ENCODE measurements at regions not wholly inside any gene's neighbourhood (a gene's known extent, or its start where the extent isn't known, plus 50 kb on each side); places are given as distances from the start of the nearest gene placed in this dataset.

DNA sequence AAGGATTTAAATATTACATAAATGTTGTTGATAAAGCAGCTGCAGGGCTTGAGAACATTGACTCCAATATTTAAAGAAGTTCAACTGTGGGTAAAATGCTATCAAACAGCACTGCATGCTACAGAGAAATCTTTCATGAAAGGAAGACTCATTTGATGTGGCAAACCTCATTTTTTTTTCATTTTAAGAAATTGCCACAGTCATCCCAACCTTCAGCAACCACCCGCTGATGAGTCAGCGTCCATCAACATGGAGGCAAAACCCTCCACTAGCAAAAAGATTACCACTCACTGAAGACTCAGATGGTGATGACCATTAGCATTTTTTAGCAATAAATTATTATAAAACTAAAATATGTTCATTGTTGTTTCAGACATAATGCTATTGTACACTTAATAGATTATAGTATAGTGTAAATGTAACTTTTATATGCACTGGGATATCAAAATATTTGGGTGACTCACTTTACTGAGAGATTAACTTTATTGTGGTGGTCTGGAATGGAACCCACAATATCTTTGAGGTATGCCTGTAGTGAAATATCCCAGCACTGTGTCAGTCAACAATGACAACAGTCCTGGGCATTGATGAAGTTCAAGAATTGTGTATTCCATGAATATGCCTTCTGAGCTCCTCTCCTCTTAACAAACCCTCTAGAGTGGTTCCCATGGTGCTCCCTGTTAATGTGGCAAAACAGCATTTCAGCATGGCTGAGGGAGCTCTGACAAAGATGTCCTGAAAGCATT lies 52.4 kb upstream of the SOX21 start:
- no peak for ATAC-seq
- intact Hi-C loops (cut with micrococcal nuclease): no loop called here
- in situ Hi-C loops (cut with MboI): no loop called here
- Histone ChIP-seq H3K4me1 (replicated peaks in 1 of 2; ENCODE audit: control insufficient read depth in 2 of 2, insufficient read depth in 2 of 2, low read length in 2 of 2) (no peaks in the 10 kb centered on the region), H2AFZ (ENCODE audit: low read depth, low read length) (no peak overlapping the region), H3K9me1 (ENCODE audit: control insufficient read depth, insufficient read depth, low read length) (no peaks in the 10 kb centered on the region), H3K36me3 (ENCODE audit: control insufficient read depth, insufficient read depth, low read length) (no peaks in the 10 kb centered on the region), H3K4me2 (ENCODE audit: insufficient read depth, low read length) (no peak overlapping the region), H3K9ac (ENCODE audit: insufficient read depth in 1 of 2, low read depth in 2 of 2, low read length in 2 of 2) (no peak overlapping the region), H3K27me3 (ENCODE audit: control insufficient read depth in 2 of 2, insufficient read depth in 2 of 2, low read length in 2 of 2) (no peaks in the 10 kb centered on the region), H3K27ac (ENCODE audit: extremely low read depth, low read depth, low read length) (no peak overlapping the region), H4K20me1 (replicated peaks; ENCODE audit: control insufficient read depth, insufficient read depth, low read length) (no peaks in the 10 kb centered on the region), H3K4me3 (no peak overlapping the region), H3K9me3 (replicated peaks; ENCODE audit: control insufficient read depth, insufficient read depth, low read depth, low read length) (no peaks in the 10 kb centered on the region), H3K79me2 (ENCODE audit: control insufficient read depth, insufficient read depth, low read length) (no peaks in the 10 kb centered on the region)
- ChIA-PET POLR2A (no interaction called here), CTCF (ENCODE audit: low intra/inter-chr PET ratio) (no interaction called here)
- BruUV-seq (replicated peaks): no TSS peak
- no peak for TF ChIP-seq GTF2F1 (IDR thresholded peaks at IDR 0.05; ENCODE audit: low read depth, low read length)
- no peak for TF ChIP-seq TARDBP (IDR thresholded peaks at IDR 0.05)
- TF ChIP-seq, protein P1, sequence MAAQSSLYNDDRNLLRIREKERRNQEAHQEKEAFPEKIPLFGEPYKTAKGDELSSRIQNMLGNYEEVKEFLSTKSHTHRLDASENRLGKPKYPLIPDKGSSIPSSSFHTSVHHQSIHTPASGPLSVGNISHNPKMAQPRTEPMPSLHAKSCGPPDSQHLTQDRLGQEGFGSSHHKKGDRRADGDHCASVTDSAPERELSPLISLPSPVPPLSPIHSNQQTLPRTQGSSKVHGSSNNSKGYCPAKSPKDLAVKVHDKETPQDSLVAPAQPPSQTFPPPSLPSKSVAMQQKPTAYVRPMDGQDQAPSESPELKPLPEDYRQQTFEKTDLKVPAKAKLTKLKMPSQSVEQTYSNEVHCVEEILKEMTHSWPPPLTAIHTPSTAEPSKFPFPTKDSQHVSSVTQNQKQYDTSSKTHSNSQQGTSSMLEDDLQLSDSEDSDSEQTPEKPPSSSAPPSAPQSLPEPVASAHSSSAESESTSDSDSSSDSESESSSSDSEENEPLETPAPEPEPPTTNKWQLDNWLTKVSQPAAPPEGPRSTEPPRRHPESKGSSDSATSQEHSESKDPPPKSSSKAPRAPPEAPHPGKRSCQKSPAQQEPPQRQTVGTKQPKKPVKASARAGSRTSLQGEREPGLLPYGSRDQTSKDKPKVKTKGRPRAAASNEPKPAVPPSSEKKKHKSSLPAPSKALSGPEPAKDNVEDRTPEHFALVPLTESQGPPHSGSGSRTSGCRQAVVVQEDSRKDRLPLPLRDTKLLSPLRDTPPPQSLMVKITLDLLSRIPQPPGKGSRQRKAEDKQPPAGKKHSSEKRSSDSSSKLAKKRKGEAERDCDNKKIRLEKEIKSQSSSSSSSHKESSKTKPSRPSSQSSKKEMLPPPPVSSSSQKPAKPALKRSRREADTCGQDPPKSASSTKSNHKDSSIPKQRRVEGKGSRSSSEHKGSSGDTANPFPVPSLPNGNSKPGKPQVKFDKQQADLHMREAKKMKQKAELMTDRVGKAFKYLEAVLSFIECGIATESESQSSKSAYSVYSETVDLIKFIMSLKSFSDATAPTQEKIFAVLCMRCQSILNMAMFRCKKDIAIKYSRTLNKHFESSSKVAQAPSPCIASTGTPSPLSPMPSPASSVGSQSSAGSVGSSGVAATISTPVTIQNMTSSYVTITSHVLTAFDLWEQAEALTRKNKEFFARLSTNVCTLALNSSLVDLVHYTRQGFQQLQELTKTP (IDR thresholded peaks at IDR 0.05; ENCODE audit: low read depth in 1 of 2, partially characterized antibody in 2 of 2): no peak
- TF ChIP-seq, protein P2, sequence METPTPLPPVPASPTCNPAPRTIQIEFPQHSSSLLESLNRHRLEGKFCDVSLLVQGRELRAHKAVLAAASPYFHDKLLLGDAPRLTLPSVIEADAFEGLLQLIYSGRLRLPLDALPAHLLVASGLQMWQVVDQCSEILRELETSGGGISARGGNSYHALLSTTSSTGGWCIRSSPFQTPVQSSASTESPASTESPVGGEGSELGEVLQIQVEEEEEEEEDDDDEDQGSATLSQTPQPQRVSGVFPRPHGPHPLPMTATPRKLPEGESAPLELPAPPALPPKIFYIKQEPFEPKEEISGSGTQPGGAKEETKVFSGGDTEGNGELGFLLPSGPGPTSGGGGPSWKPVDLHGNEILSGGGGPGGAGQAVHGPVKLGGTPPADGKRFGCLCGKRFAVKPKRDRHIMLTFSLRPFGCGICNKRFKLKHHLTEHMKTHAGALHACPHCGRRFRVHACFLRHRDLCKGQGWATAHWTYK (CRISPR knock-in tag; IDR thresholded peaks at IDR 0.05): no peak
- TF ChIP-seq, protein P3, sequence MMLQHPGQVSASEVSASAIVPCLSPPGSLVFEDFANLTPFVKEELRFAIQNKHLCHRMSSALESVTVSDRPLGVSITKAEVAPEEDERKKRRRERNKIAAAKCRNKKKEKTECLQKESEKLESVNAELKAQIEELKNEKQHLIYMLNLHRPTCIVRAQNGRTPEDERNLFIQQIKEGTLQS (IDR thresholded peaks at IDR 0.05): 0 out of 2 replicates have a peak, but pooled peaks have one; percentile 9
- TF ChIP-seq, protein P3 (CRISPR knock-in tag; conservative IDR thresholded peaks at IDR 0.05): no peak
- TF ChIP-seq NFE2 (IDR thresholded peaks at IDR 0.05; ENCODE audit: low read depth): 0 out of 2 replicates have a peak, but pooled peaks have one; percentile 18
- DNase-seq (ENCODE audit: extremely low read depth in 1 of 4, low spot score in 3 of 4): no peak
- no peak for FAIRE-seq
- WGBS (ENCODE audit: insufficient coverage, low coverage, missing lambda C conversion rate): 0% methylated on average over 2 of the region's 2 CpGs

Measured in K562 (cell line).